Left lung (tissue), 4 donors: ENCODE measurements at regions not wholly inside any gene's neighbourhood (a gene's known extent, or its start where the extent isn't known, plus 50 kb on each side); places are given as distances from the start of the nearest gene placed in this dataset.

ENCODE experiments used
- ATAC-seq: fragments of 200-7000 bp; cut with Tn5 transposase; one replicate; pipeline ENCODE4 v1.9.1; 2020; ENCODE audit warnings: moderate library complexity
- DNase-seq, 4 donors: peaks; one replicate each; pipeline ENCODE4 v3.0.0-alpha.2; 2013 to 2020
- H3K27ac ChIP-seq, 2 donors: fragments of 200-600 bp; sonication (generic) in 1 of 2; one replicate each; pipeline versions ENCODE4 v1.5.0 to v1.8.0; 2020 to 2021
- H3K27me3 ChIP-seq, 2 donors: fragments of 200-600 bp; sonication (generic) in 1 of 2; one replicate each; pipeline versions ENCODE4 v1.5.0 to v1.8.0; 2020 to 2021
- H3K36me3 ChIP-seq, 2 donors: fragments of 200-600 bp; sonication (generic) in 1 of 2; one replicate each; pipeline versions ENCODE4 v1.5.0 to v1.8.0; 2020 to 2021
- H3K4me1 ChIP-seq, 2 donors: fragments of 200-600 bp; one replicate each; pipeline ENCODE4 v1.8.0; 2021
- H3K4me3 ChIP-seq, 2 donors: fragments of 200-600 bp; sonication (generic) in 1 of 2; one replicate each; pipeline versions ENCODE4 v1.5.0 to v1.8.0; 2020 to 2021; ENCODE audit warnings: mild to moderate bottlenecking in 1 of 2
- H3K9me3 ChIP-seq, 2 donors: fragments of 200-600 bp; sonication (generic) in 1 of 2; one replicate each; pipeline versions ENCODE4 v1.5.0 to v1.8.0; 2020 to 2021
- intact Hi-C, 2 donors: fragments of 100-400 bp; cut with DNase I; formaldehyde crosslinking; loops; one replicate each; pipeline versions ENCODE4 v1.11.2 to v1.14.2; 2022
- TF ChIP-seq, protein P1 (sequence below), 2 donors: fragments of 200-600 bp; sonication (generic) in 1 of 2; IDR thresholded peaks; one replicate each; pipeline versions ENCODE4 v1.5.0 to v1.8.0; 2021; ENCODE audit warnings: antibody characterized with exemption in 2 of 2
- donor health status: DM: no; HTN: yes; CAD: no.
- donor health status: DM: no; HTN: no; CAD: no.

DNA sequence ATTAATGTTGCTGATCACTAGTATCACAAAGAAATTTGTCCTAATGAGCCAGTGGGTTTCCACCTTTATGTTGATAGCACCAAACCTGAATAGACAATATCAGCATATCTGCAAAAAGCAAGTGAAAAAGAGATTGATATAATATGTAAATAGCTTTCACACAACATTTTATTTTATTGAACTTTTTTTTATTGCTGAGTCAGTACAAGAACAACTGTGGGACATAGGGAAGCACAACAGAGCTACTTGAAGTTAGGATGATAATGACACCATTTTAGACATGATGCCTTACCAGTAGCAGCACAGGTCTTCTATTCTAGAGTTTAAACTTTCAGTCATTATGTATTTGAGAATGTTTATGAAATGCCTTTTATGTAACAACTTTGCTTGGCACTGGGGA, 554.1 kb upstream of the SETBP1 start:
- TF ChIP-seq, protein P1, sequence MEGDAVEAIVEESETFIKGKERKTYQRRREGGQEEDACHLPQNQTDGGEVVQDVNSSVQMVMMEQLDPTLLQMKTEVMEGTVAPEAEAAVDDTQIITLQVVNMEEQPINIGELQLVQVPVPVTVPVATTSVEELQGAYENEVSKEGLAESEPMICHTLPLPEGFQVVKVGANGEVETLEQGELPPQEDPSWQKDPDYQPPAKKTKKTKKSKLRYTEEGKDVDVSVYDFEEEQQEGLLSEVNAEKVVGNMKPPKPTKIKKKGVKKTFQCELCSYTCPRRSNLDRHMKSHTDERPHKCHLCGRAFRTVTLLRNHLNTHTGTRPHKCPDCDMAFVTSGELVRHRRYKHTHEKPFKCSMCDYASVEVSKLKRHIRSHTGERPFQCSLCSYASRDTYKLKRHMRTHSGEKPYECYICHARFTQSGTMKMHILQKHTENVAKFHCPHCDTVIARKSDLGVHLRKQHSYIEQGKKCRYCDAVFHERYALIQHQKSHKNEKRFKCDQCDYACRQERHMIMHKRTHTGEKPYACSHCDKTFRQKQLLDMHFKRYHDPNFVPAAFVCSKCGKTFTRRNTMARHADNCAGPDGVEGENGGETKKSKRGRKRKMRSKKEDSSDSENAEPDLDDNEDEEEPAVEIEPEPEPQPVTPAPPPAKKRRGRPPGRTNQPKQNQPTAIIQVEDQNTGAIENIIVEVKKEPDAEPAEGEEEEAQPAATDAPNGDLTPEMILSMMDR (IDR thresholded peaks at IDR 0.05) = no peak
- no peak for ATAC-seq
- no peak for DNase-seq
- no peak overlapping the region for H3K4me3 ChIP-seq
- no peaks in the 10 kb centered on the region for H3K27me3 ChIP-seq
- H3K4me1 ChIP-seq = no peaks in the 10 kb centered on the region
- no peaks in the 10 kb centered on the region for H3K36me3 ChIP-seq
- intact Hi-C loops = no loop called here
- H3K27ac ChIP-seq = no peak overlapping the region
- H3K9me3 ChIP-seq = no peaks in the 10 kb centered on the region

GRCh38 chr18:44128365-44128764, 552.3 kb upstream of the SETBP1 start:
- TF ChIP-seq, protein P1 (IDR thresholded peaks at IDR 0.05) = no peak
- Histone ChIP-seq H3K27me3 (no peaks in the 10 kb centered on the region), H3K27ac (no peak overlapping the region), H3K36me3 (no peaks in the 10 kb centered on the region), H3K4me3 (no peak overlapping the region), H3K4me1 (no peaks in the 10 kb centered on the region), H3K9me3 (no peaks in the 10 kb centered on the region)
- DNase-seq = no peak
- intact Hi-C loops = no loop called here
- ATAC-seq = no peak

DNA sequence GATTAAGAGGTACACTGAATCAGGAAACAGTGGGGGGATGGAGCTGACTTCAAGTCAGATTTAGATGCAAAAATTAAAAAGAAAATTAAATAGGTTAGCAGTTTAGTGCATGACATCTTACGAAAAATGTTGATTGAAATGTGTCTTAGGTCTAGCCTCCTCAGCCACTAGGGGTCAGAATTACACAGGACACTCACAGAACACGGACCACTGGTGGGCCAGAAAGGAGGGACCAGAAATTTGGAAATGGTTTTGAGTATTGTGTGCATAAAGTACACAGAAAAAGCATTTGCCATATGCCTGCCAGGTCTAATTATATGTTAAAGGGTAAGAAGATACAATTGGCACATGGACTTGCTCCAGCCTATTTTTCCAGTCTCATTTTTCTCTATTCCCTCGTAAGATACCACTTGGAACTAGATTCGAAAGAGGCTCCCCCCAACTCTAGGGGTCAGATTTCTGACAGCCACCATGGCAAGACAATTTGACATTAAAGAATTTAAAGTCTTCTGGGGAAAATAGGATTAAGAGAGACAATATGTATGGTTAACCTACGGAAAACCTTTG, 550.2 kb upstream of the SETBP1 start:
- Histone ChIP-seq H3K9me3 (no peaks in the 10 kb centered on the region), H3K4me1 (no peaks in the 10 kb centered on the region), H3K27ac (no peak overlapping the region), H3K4me3 (no peak overlapping the region), H3K27me3 (no peaks in the 10 kb centered on the region), H3K36me3 (no peaks in the 10 kb centered on the region)
- intact Hi-C loops = no loop called here
- peak in 1 of 4 donors; percentile 47 for DNase-seq
- ATAC-seq = peak; percentile 71
- TF ChIP-seq, protein P1 (IDR thresholded peaks at IDR 0.05) = peak; percentile 40 to 60

DNA sequence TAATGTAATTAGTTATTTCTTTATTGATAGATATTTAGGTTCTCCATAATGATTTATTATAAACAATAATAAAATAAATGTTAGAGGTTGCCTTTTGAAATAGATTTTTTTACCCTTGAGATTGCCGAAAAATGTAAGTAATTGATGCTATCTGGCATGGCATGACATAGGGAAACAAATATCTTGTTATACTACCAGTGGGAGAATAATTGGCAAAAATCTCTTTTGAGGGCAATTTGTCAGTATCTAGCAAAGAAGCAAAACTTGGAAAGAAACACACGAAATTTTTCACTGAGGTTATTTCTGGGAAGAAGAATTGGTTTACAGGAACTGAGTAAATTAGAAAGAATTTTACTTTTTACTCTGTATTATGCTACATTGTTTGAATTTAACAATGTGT, 547.2 kb upstream of the SETBP1 start:
- H3K27me3 ChIP-seq = no peaks in the 10 kb centered on the region
- H3K27ac ChIP-seq = no peak overlapping the region
- H3K4me1 ChIP-seq = no peaks in the 10 kb centered on the region
- H3K36me3 ChIP-seq = no peaks in the 10 kb centered on the region
- H3K4me3 ChIP-seq = no peak overlapping the region
- DNase-seq (no peak), ATAC-seq (no peak)
- intact Hi-C loops = no loop called here
- no peaks in the 10 kb centered on the region for H3K9me3 ChIP-seq
- TF ChIP-seq, protein P1 (IDR thresholded peaks at IDR 0.05) = no peak

DNA sequence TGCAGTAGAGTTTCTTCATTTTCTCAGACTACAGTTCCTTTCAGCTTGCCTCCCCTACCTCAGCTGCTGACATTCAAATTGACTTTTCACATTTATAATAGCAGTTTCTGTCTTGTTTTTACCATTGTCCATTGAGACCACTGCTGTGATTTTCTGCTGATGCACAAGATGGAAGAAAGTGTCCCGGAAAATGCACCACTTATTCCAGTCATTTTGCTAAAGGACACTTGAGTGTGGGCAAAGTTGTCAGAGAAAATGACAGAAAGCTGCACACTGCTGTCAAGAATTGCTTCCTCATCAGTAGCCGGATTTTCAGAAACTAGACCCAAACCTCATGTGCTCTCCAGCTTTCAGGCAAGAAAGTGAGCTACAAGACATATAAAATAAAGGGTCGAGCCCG, 546.2 kb upstream of the SETBP1 start:
- no peaks in the 10 kb centered on the region for H3K27me3 ChIP-seq
- no peaks in the 10 kb centered on the region for H3K36me3 ChIP-seq
- DNase-seq (no peak), ATAC-seq (no peak)
- TF ChIP-seq, protein P1 (IDR thresholded peaks at IDR 0.05) = no peak
- no peak overlapping the region for H3K27ac ChIP-seq
- no peaks in the 10 kb centered on the region for H3K4me1 ChIP-seq
- intact Hi-C loops = no loop called here
- no peak overlapping the region for H3K4me3 ChIP-seq
- H3K9me3 ChIP-seq = no peaks in the 10 kb centered on the region
